ENCODE measurements at regions not wholly inside any gene's neighbourhood (a gene's known extent, or its start where the extent isn't known, plus 50 kb on each side); places are given as distances from the start of the nearest gene placed in this dataset.

GRCh38 chr5:33372721-33373472 is 67.9 kb upstream of the TARS1 start:
- DNase-seq (ENCODE audit: low spot score): no peak

GRCh38 chr5:33375900-33376299 is 64.9 kb upstream of the TARS1 start:
- no peak for DNase-seq (ENCODE audit: low spot score)

DNA sequence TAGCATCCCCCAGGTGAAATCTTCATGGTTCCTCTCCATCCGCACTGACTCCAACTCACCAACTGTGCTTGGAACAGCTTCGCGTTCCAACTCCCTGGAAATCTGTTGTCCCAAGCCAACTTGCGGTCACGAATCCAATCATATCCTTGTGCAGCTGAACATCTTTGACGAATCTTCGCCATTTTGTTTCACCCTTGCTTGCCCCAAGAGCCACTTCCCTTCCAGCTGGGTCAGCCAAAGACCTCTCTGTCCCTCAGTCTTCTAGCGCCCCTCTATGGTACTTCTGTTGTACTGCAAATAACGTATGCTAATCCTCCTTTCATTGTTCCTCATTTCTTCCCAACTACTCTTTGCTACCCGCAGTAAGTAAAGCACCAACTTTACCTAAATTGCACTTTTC is 61.0 kb upstream of the TARS1 start:
- DNase-seq (ENCODE audit: low spot score): no peak

DNA sequence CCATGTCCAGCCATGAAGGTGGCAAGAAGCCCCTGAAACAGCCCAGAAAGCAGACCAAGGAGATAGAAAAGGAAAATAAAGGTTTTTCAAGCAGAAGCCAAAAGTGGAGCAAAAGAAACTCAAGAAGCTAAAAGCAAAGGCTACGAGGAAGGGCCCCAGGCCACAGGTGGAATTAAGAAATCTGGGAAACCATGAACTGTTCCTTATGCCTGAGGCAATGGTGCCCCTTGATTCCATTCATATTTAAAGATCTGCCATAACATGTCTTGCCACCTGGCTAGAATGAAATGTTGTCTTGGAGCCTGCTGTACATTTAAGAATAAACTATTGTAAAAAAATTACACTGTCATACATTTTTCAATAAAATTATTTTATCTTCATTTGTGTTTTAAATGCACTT is 59.5 kb upstream of the TARS1 start:
- no peak for DNase-seq (ENCODE audit: low spot score)

All from AG08395 (cell line).